DMS79 treated with DMSO at 0.1 percent for 48 hours (cell line): ENCODE measurements at regions not wholly inside any gene's neighbourhood (a gene's known extent, or its start where the extent isn't known, plus 50 kb on each side); places are given as distances from the start of the nearest gene placed in this dataset.
"Not testable (repeated sequence)": the region's sequence is repeated elsewhere in the genome, so short reads cannot be mapped to it uniquely, and the experiment has no call there.

ENCODE experiments used
- DNase-seq: peaks from one replicate; lab custom pipeline; 2025; lab: John Stamatoyannopoulos, UW

GRCh38 chr3:144822671-144823070 is 851.0 kb downstream of the DIPK2A start:
- DNase-seq: no peak

GRCh38 chr3:144831955-144832716 is 860.5 kb downstream of the DIPK2A start:
- DNase-seq: no peak

DNA sequence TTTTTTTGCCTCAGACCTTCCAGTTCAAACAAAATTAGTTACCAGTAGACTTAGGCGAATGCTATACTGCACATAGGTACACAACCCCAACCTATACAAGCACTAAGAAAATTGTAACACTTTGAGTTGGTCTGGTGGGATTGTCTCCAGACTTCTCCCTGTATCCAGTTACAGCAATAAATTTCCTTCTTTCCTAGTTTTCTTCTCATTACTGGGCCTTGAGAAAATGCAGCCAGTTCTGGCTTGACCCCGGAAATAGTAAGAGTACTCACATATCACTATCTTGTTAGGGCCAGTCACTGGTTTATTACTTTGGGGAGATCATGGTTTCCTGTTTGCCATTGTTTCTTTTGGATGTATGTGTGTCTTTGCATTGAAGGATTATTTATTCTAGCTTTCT is 868.4 kb downstream of the DIPK2A start:
- no peak for DNase-seq

GRCh38 chr3:144840866-144841265 is 869.2 kb downstream of the DIPK2A start:
- DNase-seq: no peak

DNA sequence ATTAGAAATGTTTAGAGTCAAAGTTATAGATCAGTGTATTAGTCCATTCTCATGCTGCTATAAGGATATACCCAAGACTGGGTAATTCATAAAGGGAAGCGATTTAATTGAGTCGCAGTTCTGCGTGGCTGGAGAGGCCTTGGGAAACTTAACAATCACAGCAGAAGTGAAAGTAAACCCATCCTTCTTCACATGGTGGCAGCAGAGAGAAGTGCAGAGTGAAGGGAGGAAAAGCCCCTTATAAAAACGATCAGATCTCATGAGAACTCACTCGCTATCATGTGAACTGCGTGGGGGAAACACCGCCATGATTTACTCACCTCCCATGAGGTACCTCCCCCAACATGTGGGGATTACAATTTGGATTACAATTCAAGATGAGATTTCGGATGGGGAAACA is 871.5 kb downstream of the DIPK2A start:
- DNase-seq: no peak

DNA sequence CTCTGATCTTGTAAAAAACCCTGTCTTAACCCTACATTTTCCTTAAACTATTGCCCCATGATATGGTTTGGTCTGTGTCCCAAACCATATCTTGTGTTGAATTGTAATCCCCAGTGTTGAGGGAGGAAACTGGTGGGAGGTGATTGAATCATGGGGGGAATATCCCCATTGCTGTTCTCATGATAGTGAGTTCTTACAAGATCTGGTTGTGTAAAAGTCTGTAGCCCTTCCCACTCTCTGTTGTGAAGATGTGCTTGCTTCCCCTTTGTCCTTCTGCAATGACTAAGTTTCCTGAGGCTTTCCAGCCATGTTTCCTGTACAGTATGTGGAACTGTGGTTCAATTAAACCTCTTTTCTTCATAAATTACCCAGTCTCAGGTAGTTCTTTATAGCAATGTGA is 881.4 kb downstream of the DIPK2A start:
- DNase-seq: no peak

- DNase-seq: not testable (repeated sequence)
Observed at GRCh38 chr3:144854020-144854419, 882.4 kb downstream of the DIPK2A start.

- DNase-seq: no peak
Observed at GRCh38 chr3:144859161-144859560, 887.5 kb downstream of the DIPK2A start.

- DNase-seq: no peak
Observed at GRCh38 chr3:144864646-144865045, 893.0 kb downstream of the DIPK2A start.

GRCh38 chr3:144865948-144866347 is 894.3 kb downstream of the DIPK2A start:
- DNase-seq: no peak

GRCh38 chr3:144866476-144866875 is 894.9 kb downstream of the DIPK2A start:
- no peak for DNase-seq

- no peak for DNase-seq
Observed at GRCh38 chr3:144868506-144868905, 896.9 kb downstream of the DIPK2A start.

DNA sequence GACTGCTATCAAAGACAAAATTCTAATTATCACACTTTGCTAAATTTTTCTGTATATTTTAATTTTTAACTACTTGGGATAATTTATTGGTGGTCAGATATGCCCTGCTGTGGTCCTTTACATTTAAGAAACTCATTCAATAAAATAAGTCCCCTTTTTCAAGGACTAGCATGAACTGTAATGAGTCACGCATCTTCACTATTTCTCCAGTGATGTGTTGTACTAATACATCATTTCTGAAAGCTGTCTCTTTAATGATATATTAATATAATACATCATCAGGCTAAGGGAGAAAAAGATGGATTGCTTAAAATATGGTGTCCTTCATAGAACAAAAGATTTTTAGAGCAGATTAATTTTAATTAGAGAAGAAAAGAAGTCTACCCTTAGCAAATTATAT is 901.4 kb downstream of the DIPK2A start:
- DNase-seq: no peak

GRCh38 chr3:144875211-144875610 is 903.6 kb downstream of the DIPK2A start:
- no peak for DNase-seq

GRCh38 chr3:144877356-144877755 is 905.7 kb downstream of the DIPK2A start:
- DNase-seq: no peak

DNA sequence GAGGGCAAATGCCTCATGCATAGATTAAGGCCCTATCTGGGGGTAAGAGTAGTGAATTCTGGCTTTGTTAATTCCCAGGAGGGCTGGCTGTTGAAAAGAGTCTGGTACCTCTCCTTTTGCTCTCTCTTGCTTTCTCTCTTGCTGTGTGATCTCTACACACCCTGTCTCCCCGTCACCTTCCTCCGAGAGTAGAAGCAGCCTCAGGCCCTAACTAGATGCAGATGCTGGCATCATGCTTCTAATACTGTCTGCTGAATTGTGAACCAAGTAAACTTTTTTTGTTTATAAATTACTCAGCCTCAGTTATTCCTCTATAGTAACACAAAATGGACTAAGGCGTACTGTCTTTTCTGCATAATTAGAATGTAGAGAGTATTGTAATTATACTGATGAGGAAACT is 908.1 kb downstream of the DIPK2A start:
- no peak for DNase-seq

GRCh38 chr3:144893980-144894379 is 922.4 kb downstream of the DIPK2A start:
- no peak for DNase-seq

DNA sequence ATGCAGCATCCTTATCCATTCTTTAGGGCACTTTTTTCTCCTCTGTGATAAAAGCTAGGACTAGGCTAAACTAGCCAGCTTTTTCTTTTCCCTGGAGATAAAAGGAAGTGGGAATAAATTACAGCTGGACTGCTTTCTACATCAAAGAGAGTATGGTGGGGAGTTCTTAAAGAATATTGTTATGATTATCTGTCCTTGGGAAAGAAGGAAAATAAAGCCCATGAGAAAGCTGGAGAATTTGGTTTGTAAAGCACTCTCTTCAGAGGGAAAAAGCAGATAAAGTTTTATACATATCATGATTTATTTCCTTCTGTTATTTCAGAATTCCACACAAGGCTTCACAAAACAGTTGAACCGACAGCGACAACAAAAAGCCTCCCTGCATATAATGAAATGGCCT is 923.0 kb downstream of the DIPK2A start:
- DNase-seq: no peak

GRCh38 chr3:144900366-144900765 is 928.7 kb downstream of the DIPK2A start:
- DNase-seq: no peak

GRCh38 chr3:144907581-144907980 is 936.0 kb downstream of the DIPK2A start:
- not testable (repeated sequence) for DNase-seq

DNA sequence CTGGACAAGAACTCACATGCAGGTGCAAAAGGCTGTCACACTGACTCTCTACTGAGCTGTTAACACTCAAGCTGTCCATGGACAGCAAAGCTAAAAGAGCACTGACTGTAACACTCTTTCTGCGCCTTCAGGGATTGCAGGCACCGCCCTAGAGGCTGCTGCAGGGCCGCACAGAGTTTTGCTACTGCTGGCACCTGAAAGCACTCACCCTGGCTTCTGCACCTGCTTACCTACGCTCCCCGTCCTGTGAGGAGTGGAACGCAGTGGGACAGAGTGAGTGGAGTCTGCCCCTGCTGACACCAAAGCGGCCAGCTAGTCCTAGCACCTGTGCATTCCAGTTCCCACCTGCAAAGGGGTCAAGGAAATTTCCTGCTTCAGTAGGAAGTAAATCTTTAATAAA is 941.3 kb downstream of the DIPK2A start:
- DNase-seq: no peak

- DNase-seq: no peak
Observed at GRCh38 chr3:144915202-144915601, 943.6 kb downstream of the DIPK2A start.

DNA sequence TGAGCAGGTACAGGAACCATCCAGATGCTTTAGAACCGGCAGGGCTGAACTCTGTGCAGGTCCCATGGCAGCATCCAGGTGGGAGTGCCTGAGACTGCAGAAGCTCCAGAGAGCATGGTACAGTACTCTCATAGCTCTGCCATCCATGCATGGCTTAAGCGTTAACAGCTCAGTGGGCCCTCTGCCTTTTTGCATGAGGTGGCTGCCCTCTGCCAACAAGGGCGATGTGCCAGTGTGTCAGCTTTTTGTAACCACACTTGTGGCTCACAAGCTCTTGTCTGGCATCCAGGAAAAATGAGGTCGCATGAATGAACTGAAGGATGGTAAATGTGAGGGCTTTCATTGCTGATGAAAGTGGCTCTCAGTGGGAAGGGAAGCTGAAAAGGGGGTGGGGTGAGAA is 950.1 kb downstream of the DIPK2A start:
- no peak for DNase-seq

DNA sequence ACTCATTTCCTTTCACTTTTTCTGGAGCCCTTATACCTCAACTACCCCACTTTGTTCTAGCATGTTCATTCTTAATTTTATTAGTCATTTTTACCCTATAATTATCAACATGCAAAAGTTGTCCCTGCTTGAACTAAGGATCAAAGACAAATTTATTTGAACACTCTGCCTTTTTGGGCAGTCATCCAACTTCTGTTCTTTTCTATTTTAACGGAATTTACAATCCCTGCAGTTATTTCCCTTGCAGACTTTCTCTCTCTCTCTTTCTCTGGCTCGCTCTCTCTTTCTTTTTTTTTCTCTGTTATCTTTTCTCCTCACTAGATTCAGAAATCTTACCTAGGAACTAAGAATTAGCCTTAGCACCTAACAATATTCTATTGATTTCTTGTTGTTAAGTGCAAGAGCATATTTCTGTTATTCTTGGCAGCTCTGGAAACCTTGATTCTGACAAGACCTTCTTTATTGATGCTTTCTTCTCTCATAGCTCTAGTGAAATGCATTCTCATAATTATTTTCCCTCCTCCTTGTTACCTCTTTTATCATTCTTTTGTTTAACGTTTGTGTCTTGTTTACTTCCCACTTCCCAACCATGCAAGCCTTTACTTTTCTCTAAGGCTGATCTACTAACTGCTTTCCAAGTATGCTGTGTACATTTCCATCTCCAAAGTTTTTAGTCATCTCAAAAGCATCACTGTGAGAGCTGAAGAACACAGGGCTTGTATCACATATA is 951.6 kb downstream of the DIPK2A start:
- no peak for DNase-seq
